Coronary artery (tissue), 2 donors: ENCODE measurements at regions not wholly inside any gene's neighbourhood (a gene's known extent, or its start where the extent isn't known, plus 50 kb on each side); places are given as distances from the start of the nearest gene placed in this dataset.

Experiments
- DNase-seq: peaks from one replicate; pipeline ENCODE4 v3.0.0-alpha.2; 2017; ENCODE audit warnings: low spot score
- H3K27ac ChIP-seq, 2 donors: fragments of 200-600 bp; sonication (generic); one replicate each; pipeline ENCODE4 v1.5.1; 2016 to 2019
- H3K4me3 ChIP-seq: fragments of 200-600 bp; sonication (generic); 2 replicates; pipeline ENCODE4 v1.5.1; 2016; ENCODE audit warnings: mild to moderate bottlenecking, moderate library complexity
- CTCF ChIP-seq: fragments of 200-600 bp; sonication (generic); IDR thresholded peaks from one replicate; pipeline ENCODE4 v1.5.1; 2019; ENCODE audit warnings: antibody characterized with exemption

DNA sequence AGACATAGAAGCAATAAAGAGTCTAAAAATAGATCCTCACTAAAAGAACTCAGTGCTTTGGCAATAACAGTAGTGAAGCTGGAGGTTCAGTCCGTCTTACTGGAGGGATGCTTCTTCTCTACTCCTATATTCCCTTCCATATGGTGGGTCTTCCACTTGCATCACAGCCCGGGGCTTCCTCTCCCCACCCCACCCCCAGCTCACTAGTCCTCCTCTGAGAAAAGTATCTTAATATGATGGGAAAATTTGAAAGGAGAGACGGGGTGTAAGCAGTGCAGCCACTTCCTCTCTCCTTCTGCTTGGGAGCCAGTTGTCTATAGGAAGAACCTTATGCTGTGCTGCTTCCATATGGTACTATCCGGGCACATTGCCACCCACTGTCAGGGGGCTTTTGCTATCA, 57.2 kb upstream of the SPOPL start:
- Histone ChIP-seq H3K4me3 (no peak overlapping the region), H3K27ac (no peak overlapping the region)
- no peak for TF ChIP-seq CTCF
- no peak for DNase-seq

GRCh38 chr2:138445227-138445626, 56.3 kb upstream of the SPOPL start:
- no peak for DNase-seq

DNA sequence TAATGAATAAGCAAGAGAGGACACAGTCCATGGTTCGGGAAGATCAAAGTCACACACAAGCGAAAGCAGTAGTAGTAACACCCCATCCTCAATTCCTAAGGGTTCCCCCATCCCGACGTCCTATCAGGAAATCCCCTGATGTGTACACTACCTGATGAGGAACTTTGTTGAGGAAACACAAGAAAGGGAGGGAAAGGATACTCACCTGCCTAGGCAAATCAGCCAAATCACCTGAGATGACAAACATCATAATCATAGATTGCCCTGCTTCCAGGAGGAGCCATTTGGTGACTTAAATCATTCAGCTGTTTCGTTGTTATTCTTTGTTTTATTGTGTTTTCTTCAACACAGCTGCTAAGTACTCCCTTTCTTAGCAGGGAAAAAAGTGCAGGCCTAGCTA, 55.5 kb upstream of the SPOPL start:
- no peak for DNase-seq
- no peak for TF ChIP-seq CTCF
- H3K4me3 ChIP-seq = no peak overlapping the region
- no peak overlapping the region for H3K27ac ChIP-seq

More at GRCh38 chr2:138445227-138445626, 56.3 kb upstream of the SPOPL start:
- Histone ChIP-seq H3K4me3 (no peak overlapping the region), H3K27ac (no peak overlapping the region)
- TF ChIP-seq CTCF = no peak

DNA sequence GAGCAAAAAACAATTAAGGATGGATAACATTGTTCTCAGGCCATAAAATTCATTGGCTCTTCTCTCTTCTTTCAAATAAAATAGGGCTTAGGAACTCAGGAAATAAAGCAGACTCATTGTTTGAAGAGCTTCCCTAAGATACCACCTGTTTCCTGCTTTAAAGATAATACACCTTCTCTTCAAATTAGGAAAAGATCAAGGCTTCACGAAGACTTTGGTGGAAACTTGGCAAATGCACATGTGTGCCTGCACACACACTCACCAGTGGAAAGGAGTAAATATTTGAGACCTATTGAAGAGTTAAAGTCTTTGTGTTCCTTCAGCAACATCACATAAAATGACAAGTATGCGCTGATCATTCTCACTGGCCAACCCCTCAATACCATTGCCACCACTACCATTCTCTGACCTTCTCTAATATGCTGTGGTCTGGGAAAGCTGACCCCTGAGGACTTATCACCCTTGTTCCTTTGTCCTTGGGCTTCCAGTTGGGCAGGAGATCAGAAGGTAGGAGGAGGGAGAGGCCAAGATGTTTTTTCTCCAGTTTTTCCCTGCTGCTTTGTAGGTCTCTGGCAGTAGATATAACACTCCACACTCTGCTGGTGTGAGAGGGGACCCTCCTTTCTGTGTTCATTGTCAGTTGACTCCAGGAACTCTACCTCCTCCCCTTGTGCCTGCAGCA, 53.5 kb upstream of the SPOPL start:
- TF ChIP-seq CTCF = no peak
- Histone ChIP-seq H3K27ac (no peak overlapping the region), H3K4me3 (no peak overlapping the region)
- DNase-seq = no peak
